ENCODE measurements at regions not wholly inside any gene's neighbourhood (a gene's known extent, or its start where the extent isn't known, plus 50 kb on each side); places are given as distances from the start of the nearest gene placed in this dataset.
"Not testable (repeated sequence)": the region's sequence is repeated elsewhere in the genome, so short reads cannot be mapped to it uniquely, and the experiment has no call there.

DNA sequence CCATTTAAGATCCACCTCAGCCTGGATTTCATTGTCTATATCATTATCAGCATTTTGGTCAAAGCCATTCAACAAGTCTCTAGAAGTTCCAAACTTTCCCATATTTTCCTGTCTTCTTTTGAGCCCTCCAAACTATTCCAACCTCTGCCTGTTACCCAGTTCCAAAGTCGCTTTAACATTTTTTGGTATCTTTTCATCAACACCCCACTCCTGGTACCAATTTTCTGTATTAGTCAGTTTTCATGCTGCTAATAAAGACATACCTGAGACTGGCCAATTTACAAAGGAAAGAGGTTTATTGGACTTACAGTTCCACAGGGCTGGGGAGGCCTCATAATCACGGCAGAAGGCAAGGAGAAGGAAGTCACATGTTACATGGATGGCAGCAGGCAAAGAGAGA is 982.9 kb downstream of the TAF11L14 start:
- DNase-seq (ENCODE audit: low read depth in 4 of 4, low spot score in 3 of 4), result not testable (repeated sequence)

DNA sequence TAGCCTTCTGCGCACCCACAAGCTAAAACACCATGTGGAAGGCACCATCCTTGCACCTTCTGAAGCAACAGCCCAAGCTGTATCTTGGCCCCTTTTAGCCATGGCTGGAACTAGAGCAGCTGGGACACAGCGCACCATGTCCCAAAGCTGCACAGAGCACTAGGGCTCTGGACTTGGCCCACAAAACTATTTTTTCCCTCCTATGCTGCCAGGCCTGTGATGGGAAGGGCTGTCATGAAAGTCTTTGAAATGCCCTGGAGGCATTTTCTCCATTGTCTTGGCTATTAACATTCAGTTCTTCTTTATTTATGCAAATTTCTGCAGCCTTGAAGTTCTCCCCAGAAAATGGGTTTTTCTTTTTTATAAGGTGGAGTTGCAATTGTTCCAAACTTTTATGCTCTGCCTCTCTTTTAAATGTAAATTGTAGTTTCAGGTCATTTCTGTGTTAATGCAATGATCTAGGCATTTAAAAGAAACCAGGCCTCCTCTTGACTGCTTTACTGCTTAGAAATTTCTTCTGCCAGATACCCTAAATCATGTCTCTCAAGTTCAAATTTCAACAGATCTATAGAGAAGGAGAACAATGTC is 996.3 kb downstream of the TAF11L14 start:
- DNase-seq (ENCODE audit: low read depth in 4 of 4, low spot score in 3 of 4), result no peak

DNA sequence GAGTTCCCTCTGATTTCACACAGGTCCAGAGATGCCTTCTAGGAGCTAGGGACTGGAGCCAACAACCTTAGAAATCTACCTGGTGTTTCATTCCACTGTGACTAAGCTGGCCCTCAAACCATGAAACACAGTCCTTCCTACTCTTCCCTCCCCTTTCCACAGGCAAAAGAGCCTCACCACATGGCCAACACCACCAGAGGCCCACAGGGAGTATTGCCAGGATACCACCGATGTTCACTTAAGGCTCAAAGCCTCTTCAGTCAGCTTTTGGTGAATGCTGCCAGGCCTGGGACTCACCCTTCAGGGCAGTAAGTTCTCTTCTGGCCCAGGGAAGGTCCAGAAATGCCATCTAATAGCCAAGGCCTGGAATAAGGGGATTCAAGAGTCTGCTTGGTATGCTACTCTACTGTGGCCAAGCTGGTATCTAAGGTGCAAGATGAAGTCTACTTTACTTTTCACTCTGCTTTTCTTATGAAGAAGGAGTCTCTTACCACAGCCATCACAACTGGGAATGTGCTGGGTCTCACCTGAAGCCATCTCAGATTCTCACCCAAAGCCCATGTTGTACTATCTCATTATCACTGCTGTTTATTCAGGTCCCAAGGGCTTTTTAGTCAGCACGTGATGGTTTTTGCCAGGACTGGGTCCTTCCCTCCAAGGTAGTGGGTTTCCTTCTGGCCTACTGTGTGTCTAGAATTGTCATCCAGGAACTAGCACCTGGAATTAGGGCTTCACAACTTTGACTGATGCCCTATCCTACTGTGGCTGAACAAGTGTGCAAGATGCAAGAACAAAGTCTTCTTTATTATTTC is 1018.4 kb downstream of the TAF11L14 start:
- DNase-seq (ENCODE audit: low read depth in 4 of 4, low spot score in 3 of 4), result no peak

DNA sequence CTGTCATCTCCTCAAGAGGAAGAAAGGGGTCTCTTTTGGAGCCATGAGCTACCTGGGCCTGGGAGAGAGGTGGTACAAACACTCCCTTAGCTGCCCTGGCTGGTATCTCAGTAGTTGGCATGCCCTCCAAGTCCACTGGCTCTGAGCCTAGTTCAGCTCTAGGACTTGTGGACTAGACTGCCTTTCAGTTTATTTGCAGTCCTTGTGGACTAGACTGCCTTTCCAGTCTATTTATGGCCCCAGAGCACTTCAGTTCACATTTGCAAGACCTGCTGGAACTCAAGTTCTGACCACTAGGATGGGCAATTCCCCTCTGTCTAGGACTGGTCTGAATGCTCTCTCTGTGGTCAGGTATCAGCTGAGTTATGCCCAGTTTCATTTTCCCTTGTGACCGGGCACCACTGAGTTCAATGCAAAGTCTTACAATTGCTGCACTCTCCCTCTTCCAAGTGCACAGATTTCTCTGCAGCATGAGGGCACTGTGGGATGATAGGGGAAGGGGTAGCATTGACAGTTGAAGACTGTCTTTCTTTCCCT is 1019.0 kb downstream of the TAF11L14 start:
- no peak for DNase-seq (ENCODE audit: low read depth in 4 of 4, low spot score in 3 of 4)

DNA sequence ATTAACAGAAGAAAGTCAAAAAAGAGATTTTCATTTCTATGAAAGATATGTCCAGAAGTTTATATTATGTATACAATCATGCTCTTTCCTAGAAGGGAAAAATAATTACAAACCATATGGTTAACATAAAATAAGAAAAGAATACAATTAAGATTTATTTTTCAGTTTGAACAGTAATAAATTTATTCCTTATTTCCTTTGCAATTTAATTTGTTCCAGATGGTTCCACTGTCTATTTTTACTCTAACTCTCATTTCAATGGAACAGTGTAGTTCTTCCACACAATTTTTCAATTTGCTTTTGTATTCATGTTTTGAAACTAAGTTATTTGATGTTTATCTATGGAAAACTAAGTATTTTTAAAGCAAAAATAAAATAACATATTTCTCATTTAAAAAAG is 1026.3 kb downstream of the TAF11L14 start:
- DNase-seq (ENCODE audit: low read depth in 4 of 4, low spot score in 3 of 4), result no peak

DNA sequence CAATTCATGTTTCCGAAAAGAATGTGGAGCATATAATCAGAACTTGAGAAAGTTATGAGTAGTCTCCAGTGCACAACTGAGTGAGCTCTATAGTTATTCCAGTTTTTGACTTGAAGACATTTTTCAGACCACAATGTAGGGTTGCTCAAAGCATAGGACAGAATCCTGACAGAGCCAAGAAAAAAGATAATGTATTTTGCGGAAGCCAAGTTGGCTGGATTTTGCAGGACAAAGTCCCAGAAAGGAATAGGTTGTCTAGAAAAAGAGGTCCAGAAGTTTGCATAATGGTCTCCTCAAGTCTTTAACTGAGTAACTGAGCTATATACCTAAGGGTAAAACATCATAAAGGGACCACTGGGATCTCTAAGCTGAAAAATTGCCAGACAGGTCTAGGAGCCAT is 1028.0 kb downstream of the TAF11L14 start:
- no peak for DNase-seq (ENCODE audit: low read depth in 4 of 4, low spot score in 3 of 4)

DNA sequence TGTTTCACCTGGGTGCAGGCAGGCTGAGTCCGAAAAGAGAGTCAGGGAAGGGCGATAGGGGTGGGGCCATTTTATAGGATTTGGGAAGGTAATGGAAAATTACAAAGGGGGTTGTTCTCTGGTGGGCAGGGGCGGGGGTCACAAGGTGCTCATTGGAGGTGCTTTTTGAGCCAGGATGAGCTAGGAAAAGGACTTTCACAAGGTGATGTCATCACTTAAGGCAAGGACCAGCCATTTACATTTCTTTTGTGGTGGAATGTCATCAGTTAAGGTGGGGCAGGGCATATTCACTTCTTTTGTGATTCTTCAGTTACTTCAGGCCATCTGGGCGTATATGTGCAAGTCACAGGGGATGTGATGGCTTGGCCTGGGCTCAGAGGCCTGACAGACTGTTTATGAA is 1040.0 kb downstream of the TAF11L14 start:
- DNase-seq (ENCODE audit: low read depth in 4 of 4, low spot score in 3 of 4), result not testable (repeated sequence)

DNA sequence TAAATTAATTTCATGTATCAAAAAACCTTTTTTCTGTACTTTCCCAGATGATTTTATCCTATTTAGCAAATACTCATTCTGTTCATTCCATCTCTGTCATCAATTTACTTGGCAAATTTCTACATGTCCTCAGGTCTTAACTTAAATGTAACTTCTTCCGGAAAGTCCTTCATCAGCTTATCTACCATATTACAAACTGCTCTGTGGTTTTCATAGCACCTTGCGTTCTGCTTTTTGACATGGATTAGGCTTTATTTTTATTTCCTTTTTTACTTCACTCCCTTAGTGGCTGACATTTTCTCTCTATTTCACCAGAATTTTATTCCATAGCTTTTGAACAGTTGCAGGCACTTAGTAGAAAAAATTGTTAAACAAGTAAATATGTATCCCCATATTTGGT is 1040.8 kb downstream of the TAF11L14 start:
- no peak for DNase-seq (ENCODE audit: low read depth in 4 of 4, low spot score in 3 of 4)

DNA sequence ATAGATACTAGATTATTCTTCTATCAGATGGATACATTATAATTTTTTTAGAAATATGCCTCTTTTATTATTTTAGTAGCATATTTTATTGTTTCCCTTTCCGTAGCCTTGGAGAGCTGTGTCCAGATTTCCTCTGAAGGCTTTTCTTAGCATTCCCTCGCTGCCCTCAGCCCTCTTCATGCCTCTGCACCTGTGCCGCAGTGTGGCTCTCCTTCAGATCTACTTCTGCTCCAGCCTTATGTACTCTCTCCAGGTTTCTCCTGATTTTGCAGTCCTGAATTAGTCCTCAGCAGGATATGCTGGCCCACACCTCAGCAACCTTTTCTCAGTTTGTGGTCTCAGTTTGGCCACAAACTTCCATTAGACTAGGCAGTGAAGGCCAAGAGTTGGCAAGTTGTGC is 1052.0 kb downstream of the TAF11L14 start:
- DNase-seq (ENCODE audit: low read depth in 4 of 4, low spot score in 3 of 4), result no peak

DNA sequence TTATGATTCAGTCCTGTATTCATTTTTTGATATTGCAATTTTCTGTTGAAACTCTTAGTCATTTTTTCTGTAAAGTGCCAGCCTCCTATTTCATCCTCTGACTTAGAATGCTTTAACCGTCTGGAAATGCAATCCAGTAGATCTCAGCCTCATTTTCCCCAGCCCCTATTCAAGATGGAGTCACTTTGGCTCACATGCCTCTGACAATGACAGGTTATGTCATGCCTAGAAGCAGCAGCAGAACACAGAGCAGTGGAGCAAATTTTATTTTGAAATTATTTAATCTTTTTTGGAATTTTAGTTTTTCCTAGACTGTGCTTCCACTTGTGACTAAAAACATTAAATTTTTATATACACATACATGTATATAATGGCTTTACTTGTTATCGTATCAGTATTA is 1053.2 kb downstream of the TAF11L14 start:
- DNase-seq (ENCODE audit: low read depth in 4 of 4, low spot score in 3 of 4), result no peak

DNA sequence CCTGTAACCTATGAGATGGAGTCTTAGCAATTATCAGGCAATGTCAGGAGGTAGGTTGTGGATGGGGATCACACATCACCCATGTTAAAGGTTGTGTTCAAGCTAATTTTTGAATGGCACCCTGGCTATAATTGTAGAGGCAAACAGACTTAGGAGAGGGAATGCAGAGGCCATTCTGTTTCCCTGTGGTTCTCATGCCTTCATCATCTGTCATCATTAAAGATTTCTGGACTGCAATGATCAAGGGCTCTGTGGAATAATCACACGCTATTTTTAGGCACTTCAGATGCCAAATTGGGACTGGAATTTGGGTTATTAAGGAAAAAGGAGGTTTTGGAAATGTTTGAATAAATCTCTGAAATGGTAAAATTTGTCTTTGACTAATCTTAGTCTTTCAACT is 1065.4 kb downstream of the TAF11L14 start:
- no peak for DNase-seq (ENCODE audit: low read depth in 4 of 4, low spot score in 3 of 4)

DNA sequence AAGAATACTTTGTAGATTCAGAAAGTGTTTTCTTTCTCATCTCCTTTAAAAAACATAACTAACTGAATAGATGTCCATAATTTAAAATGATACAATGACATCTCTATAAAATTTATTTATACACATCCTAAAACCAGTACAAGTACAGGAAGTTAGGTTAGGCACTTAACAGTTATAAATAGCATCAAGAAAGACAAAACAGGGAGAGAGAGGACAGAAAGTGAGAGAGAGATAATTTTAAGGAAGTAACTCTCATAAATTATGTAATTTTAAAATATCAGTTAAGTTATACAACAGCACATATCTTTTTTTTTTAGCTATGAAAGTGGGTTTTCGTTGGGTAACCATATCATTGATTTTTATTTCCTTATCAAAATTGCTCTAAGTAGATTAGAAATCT is 1068.6 kb downstream of the TAF11L14 start:
- DNase-seq (ENCODE audit: low read depth in 4 of 4, low spot score in 3 of 4), result no peak

DNA sequence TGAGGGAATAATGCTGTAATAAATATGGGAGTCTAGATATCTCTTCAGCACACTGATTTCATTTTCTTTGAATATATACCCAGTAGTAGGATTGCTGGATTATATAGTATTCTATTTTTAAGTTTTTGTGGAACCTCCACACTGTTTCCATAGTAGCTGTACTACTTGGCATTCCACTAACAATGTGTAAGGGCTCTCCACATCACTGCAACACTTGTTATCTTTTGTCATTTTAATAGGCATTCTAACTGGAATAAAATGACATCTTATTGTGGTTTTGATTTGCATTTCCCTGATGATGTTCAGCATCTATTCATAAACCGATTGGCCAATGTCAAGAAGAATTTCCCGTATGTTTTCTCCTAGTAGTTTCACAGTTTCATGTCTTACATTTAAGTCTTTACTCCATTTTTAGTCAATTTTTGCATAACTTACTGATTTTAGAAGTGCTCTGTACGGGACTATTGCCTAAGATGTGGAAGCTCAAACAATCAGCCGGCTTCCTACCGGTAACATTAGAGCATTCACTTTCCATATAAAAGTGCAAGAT is 1078.8 kb downstream of the TAF11L14 start:
- DNase-seq (ENCODE audit: low read depth in 4 of 4, low spot score in 3 of 4), result no peak

DNA sequence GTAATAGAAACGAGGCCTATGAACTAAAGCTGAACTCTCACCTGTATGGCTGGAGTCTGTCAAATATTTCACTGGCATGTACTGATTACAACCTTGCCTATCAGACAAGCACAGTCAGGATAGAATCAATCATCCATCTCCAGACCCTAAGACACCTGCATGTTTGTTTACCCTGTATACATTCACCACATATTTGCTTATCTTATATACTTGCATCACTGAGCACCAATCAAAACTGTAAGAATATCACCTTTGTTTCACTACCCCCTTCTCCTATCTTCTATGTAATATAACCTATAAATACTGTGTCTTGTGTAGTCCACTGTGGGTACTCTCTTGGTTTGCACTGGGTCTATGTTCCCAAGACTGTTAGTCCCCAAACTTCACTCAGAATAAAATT is 1085.7 kb downstream of the TAF11L14 start:
- no peak for DNase-seq (ENCODE audit: low read depth in 4 of 4, low spot score in 3 of 4)

DNA sequence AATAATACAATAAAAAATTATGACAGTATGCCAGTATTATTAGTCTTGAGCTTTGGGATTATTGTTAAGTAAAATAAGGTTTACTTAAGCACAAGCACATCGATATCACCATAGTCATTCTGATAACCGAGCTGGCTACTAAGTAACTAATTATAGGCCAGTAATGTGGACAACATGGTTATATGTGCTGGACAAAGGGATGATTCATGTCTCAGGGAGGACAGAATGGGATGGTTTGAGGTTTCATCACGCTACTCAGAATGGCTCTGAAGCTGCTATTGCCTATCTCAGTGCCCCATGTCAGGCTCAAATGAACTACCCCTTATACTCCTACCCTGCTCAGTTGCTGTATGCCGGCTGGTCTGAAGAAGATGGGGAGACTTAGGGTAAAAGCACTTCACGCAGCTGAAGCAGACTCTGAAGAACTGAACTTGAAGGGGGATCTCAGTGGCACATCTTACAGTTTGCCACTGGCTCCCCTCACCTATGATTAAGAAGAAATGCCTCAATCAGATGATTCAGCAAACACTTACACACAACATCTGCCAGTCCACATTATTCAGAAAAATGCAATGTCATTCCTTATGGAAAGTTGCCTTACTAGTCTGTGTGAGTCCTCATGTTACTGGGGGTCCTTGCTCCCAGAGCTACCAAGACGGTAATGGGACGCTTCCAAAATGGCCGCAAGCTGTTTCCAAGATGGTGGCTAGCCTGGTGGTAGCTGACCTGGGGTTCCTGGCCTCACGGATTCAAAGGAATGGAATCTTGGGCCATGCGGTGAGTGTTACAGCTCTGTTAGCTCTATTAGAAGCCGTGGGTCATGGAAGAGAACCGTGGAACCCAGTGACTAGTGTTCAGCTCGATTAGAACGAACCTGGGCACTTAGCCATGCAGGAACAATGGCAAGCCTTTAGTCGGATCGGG is 1098.6 kb downstream of the TAF11L14 start:
- no peak for DNase-seq (ENCODE audit: low read depth in 4 of 4, low spot score in 3 of 4)

DNA sequence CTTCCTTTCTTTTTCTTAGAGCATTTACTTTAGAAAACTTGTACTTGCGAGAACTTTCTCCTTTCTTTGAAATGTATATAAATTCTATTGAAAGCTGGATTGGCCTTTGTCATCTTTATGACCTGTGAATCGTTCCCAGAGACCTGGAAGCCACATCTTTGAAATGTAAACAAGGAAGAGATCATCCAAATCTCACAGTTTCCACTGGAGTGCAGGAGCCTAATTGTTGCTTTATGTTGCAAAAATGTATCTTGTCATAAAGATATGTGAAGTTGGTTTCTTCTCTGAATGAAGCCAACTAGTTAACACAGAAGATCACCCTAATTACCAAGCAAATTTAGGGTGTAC is 1101.8 kb downstream of the TAF11L14 start:
- DNase-seq (ENCODE audit: low read depth in 4 of 4, low spot score in 3 of 4), result no peak

DNA sequence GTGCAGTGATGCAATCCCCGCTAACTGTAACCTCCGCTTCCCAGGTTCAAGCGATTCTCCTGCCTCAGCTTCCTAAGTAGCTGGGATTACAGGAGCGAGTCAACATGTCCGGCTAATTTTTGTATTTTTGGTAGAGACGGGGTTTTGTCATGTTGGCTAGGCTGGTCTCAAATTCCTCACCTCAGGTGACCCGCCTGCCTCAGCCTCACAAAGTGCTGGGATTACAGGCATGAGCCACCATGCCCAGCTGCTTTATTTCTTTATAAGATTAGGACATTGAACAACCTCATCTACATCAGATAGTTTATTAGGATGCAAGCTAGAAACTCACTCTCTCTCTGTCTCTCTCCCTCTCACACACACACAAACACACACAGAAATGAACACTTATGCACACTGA is 1102.5 kb downstream of the TAF11L14 start:
- DNase-seq (ENCODE audit: low read depth in 4 of 4, low spot score in 3 of 4), result not testable (repeated sequence)

DNA sequence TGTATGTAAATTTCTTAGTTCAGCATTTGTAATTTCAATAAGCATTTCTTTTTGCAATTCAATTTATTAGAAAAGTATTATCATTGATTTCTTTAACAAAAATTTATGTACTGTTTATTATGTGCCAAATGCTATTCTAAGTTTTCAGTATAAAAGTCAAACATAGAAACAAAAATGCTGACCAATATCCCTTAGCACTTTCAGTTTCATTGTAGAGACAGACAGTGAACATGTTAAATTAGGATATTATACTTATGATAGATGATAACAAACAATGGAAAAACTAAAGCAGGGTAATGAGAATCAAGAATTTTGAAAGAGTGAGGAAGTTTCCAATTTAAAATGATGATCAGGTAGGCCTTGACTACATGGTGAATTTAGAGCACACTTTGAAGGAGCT is 1106.0 kb downstream of the TAF11L14 start:
- no peak for DNase-seq (ENCODE audit: low read depth in 4 of 4, low spot score in 3 of 4)

DNA sequence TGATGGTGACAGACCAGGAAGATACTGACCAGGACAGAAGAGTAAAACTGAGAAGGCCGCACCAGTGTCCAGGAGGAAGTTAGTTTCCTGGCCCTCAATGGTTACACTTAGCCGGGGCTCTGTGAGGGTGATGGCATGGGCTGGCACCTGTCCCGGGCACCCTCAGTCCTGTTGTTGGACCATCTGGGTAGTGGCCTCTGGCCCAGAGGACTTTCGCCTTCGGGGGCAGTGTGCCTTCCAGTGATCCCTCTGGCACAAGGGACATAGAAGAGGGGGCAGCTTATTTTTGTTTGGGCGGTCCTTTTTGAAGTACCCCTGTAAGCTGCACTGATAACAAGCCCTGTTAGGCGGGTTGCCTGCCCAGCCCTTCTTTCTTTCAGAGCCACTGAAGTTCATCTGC is 1108.6 kb downstream of the TAF11L14 start:
- DNase-seq (ENCODE audit: low read depth in 4 of 4, low spot score in 3 of 4), result no peak

DNA sequence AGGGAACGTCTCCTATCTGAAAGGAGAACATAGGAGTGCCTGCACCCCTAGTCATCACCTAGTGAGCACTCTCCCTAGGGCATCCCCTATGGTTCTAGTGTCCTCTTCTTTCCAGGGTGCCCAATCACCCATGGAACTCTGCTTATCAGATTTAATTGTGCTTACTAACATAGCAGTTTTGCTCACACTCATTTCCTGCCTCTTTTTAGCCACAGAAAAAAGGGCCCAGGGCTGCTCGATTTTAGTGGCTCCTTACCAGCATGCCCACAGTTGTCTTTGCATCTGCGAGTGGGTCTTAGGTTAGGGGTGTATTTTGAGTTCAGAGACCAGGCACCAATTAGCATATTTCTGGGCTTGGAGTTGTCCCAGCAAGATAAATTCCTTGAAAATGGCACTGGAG is 1110.2 kb downstream of the TAF11L14 start:
- DNase-seq (ENCODE audit: low read depth in 4 of 4, low spot score in 3 of 4), result no peak
